ENCODE measurements at regions not wholly inside any gene's neighbourhood (a gene's known extent, or its start where the extent isn't known, plus 50 kb on each side); places are given as distances from the start of the nearest gene placed in this dataset.

DNA sequence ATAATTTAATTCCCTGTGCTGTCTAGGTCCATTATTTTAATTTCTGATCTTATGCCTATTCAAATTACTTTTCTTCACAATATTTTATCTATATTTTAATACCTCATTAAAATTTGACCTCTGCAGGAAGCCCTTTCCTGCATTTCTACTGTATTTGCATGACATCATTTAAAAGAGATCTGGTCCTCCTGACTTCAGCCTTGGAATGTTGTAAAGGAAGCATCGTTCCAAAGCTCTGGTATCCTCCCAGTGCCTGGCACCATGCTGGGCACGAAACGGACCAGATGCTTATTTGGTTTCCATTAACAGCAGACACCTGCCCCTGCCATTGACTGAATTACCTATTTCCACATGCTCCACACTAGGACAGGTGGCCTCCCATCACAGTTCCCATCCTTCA lies 247.5 kb downstream of the KLF6 start:
- TF ChIP-seq POLR2A (IDR thresholded peaks at IDR 0.05): no peak
- TF ChIP-seq, protein P1, sequence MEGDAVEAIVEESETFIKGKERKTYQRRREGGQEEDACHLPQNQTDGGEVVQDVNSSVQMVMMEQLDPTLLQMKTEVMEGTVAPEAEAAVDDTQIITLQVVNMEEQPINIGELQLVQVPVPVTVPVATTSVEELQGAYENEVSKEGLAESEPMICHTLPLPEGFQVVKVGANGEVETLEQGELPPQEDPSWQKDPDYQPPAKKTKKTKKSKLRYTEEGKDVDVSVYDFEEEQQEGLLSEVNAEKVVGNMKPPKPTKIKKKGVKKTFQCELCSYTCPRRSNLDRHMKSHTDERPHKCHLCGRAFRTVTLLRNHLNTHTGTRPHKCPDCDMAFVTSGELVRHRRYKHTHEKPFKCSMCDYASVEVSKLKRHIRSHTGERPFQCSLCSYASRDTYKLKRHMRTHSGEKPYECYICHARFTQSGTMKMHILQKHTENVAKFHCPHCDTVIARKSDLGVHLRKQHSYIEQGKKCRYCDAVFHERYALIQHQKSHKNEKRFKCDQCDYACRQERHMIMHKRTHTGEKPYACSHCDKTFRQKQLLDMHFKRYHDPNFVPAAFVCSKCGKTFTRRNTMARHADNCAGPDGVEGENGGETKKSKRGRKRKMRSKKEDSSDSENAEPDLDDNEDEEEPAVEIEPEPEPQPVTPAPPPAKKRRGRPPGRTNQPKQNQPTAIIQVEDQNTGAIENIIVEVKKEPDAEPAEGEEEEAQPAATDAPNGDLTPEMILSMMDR (IDR thresholded peaks at IDR 0.05): no peak

All from heart left ventricle (tissue), 13 donors.